ENCODE measurements at regions not wholly inside any gene's neighbourhood (a gene's known extent, or its start where the extent isn't known, plus 50 kb on each side); places are given as distances from the start of the nearest gene placed in this dataset.

GRCh38 chr1:198923993-198924392 is 285.2 kb downstream of the PTPRC start:
- 64 to 90% (median 81%) methylated on average over 1 of the region's 1 CpG for WGBS, 3 donors
- H3K36me3 ChIP-seq (ENCODE audit: control insufficient read depth in 3 of 3, insufficient read depth in 2 of 3, low read depth in 1 of 3, low read length in 3 of 3) = no peaks in the 10 kb centered on the region
- no peaks in the 10 kb centered on the region for H3K4me1 ChIP-seq (ENCODE audit: control insufficient read depth in 3 of 3, insufficient read depth in 2 of 3, low read depth in 1 of 3, low read length in 2 of 3)
- DNase-seq (no peak), FAIRE-seq (no peak)
- no peaks in the 10 kb centered on the region for H3K9me3 ChIP-seq (ENCODE audit: control insufficient read depth in 2 of 2, insufficient read depth in 1 of 2, low read depth in 1 of 2, low read length in 1 of 2)
- H3K27ac ChIP-seq (ENCODE audit: low read depth in 1 of 3, low read length in 2 of 3) = no peak overlapping the region
- no peak overlapping the region for H3K4me3 ChIP-seq (ENCODE audit: low read depth in 1 of 3, low read length in 3 of 3)
- H3K27me3 ChIP-seq (ENCODE audit: control insufficient read depth in 3 of 3, insufficient read depth in 3 of 3, low read length in 3 of 3) = no peaks in the 10 kb centered on the region

DNA sequence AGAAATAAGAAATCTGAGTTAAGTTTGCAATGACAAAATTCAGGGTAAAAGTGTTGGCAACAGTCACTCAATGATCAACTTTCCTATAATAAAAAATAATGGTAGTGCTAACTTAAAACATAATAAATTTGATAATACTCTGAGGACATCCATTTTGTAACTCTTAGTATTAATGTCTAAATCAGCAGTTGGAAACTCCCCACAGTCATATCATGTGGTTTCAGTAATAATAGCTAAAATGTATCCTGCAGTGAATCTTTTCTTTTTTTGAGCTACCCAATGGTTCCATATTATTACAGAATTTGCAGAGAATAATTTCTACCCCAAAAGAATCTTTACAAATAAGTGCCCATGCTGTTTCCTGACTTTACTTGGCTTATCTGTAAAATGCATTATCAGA is 286.7 kb downstream of the PTPRC start:
- no peaks in the 10 kb centered on the region for H3K36me3 ChIP-seq (ENCODE audit: control insufficient read depth in 3 of 3, insufficient read depth in 2 of 3, low read depth in 1 of 3, low read length in 3 of 3)
- no peak for FAIRE-seq
- no peak for DNase-seq
- no peaks in the 10 kb centered on the region for H3K9me3 ChIP-seq (ENCODE audit: control insufficient read depth in 2 of 2, insufficient read depth in 1 of 2, low read depth in 1 of 2, low read length in 1 of 2)
- H3K27ac ChIP-seq (ENCODE audit: low read depth in 1 of 3, low read length in 2 of 3) = no peak overlapping the region
- no peaks in the 10 kb centered on the region for H3K27me3 ChIP-seq (ENCODE audit: control insufficient read depth in 3 of 3, insufficient read depth in 3 of 3, low read length in 3 of 3)
- H3K4me1 ChIP-seq (ENCODE audit: control insufficient read depth in 3 of 3, insufficient read depth in 2 of 3, low read depth in 1 of 3, low read length in 2 of 3) = no peaks in the 10 kb centered on the region
- H3K4me3 ChIP-seq (ENCODE audit: low read depth in 1 of 3, low read length in 3 of 3) = no peak overlapping the region

- no peak overlapping the region for H3K27ac ChIP-seq (ENCODE audit: low read depth in 1 of 3, low read length in 2 of 3)
- no peak for FAIRE-seq
- no peaks in the 10 kb centered on the region for H3K9me3 ChIP-seq (ENCODE audit: control insufficient read depth in 2 of 2, insufficient read depth in 1 of 2, low read depth in 1 of 2, low read length in 1 of 2)
- H3K36me3 ChIP-seq (ENCODE audit: control insufficient read depth in 3 of 3, insufficient read depth in 2 of 3, low read depth in 1 of 3, low read length in 3 of 3) = no peaks in the 10 kb centered on the region
- no peak for DNase-seq
- no peak overlapping the region for H3K4me3 ChIP-seq (ENCODE audit: low read depth in 1 of 3, low read length in 3 of 3)
- H3K4me1 ChIP-seq (ENCODE audit: control insufficient read depth in 3 of 3, insufficient read depth in 2 of 3, low read depth in 1 of 3, low read length in 2 of 3) = no peaks in the 10 kb centered on the region
- 77 to 83% (median 78%) methylated on average over 3 of the region's 3 CpGs for WGBS, 3 donors
- H3K27me3 ChIP-seq (ENCODE audit: control insufficient read depth in 3 of 3, insufficient read depth in 3 of 3, low read length in 3 of 3) = no peaks in the 10 kb centered on the region
Observed at GRCh38 chr1:198927129-198927528, 288.3 kb downstream of the PTPRC start.

DNA sequence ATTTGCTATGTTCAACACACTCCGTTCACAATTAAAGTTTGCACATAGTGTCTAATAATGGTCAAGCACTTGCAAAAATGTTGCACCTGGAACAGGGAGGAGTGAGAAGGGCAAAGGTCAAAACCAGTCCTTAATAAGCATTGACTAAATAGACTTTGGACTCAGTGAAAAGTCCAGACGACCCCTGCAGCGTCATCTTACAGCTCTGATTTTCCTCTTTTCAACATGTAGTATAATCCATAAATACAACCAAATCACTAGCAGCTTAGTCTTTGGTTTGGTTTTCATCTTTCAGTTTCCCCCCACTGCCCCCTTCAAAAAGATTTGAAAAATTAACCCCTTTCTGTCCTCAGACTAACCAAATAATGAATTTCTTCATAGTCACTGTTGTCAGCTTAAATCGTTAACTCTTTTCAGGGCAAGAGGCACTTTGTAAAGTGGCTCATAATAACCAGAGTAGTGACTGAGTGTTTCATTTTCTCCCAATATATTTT is 290.3 kb downstream of the PTPRC start:
- WGBS, 3 donors = 20 to 39% (median 28%) methylated on average over 4 of the region's 4 CpGs
- no peak overlapping the region for H3K27ac ChIP-seq (ENCODE audit: low read depth in 1 of 3, low read length in 2 of 3)
- H3K4me3 ChIP-seq (ENCODE audit: low read depth in 1 of 3, low read length in 3 of 3) = no peak overlapping the region
- FAIRE-seq (no peak), DNase-seq (peak in 1 of 2 donors; percentile 28)
- no peaks in the 10 kb centered on the region for H3K4me1 ChIP-seq (ENCODE audit: control insufficient read depth in 3 of 3, insufficient read depth in 2 of 3, low read depth in 1 of 3, low read length in 2 of 3)
- H3K9me3 ChIP-seq (ENCODE audit: control insufficient read depth in 2 of 2, insufficient read depth in 1 of 2, low read depth in 1 of 2, low read length in 1 of 2) = no peaks in the 10 kb centered on the region
- H3K36me3 ChIP-seq (ENCODE audit: control insufficient read depth in 3 of 3, insufficient read depth in 2 of 3, low read depth in 1 of 3, low read length in 3 of 3) = no peaks in the 10 kb centered on the region
- H3K27me3 ChIP-seq (ENCODE audit: control insufficient read depth in 3 of 3, insufficient read depth in 3 of 3, low read length in 3 of 3) = no peaks in the 10 kb centered on the region

DNA sequence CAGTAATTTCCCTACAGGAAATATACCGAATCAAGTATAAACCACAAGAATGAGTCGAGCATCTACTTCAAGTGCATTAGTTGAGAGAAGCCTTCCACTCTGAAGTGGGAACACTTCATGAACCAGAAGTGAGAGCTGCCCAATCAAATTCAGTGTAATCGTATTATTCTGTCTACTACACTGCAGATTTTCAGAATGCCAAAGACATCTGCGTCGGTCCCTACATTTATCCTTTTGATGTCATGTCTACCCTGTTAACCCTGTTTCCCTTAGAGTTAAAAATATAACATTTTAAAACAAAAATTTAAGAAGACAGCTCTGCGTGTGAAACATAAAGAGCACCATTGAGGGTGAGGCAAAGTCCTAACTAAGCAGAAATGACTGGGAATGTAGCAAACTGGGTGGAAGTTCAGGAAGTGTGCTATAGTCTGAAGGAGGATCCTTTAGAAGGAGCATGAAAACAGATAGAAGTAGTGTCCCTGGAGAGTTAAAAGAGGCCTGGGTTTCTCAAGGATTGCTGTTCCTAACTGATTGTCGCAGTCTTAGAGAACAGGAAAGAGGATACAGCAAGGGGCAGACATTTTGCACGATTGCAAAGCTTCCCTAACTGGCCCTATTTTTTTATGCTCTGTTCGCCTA is 291.2 kb downstream of the PTPRC start:
- no peak for FAIRE-seq
- peak overlapping the region in 1 of 3 donors; percentile 1 for H3K4me3 ChIP-seq (ENCODE audit: low read depth in 1 of 3, low read length in 3 of 3)
- H3K27ac ChIP-seq (ENCODE audit: low read depth in 1 of 3, low read length in 2 of 3) = peak overlapping the region; percentile 11 to 64 (median 29)
- DNase-seq = peak in 1 of 2 donors; percentile 23
- no peaks in the 10 kb centered on the region for H3K36me3 ChIP-seq (ENCODE audit: control insufficient read depth in 3 of 3, insufficient read depth in 2 of 3, low read depth in 1 of 3, low read length in 3 of 3)
- H3K27me3 ChIP-seq (ENCODE audit: control insufficient read depth in 3 of 3, insufficient read depth in 3 of 3, low read length in 3 of 3) = no peaks in the 10 kb centered on the region
- WGBS, 3 donors = 42 to 69% (median 54%) methylated on average over 9 of the region's 9 CpGs
- H3K9me3 ChIP-seq (ENCODE audit: control insufficient read depth in 2 of 2, insufficient read depth in 1 of 2, low read depth in 1 of 2, low read length in 1 of 2) = no peaks in the 10 kb centered on the region
- no peaks in the 10 kb centered on the region for H3K4me1 ChIP-seq (ENCODE audit: control insufficient read depth in 3 of 3, insufficient read depth in 2 of 3, low read depth in 1 of 3, low read length in 2 of 3)

DNA sequence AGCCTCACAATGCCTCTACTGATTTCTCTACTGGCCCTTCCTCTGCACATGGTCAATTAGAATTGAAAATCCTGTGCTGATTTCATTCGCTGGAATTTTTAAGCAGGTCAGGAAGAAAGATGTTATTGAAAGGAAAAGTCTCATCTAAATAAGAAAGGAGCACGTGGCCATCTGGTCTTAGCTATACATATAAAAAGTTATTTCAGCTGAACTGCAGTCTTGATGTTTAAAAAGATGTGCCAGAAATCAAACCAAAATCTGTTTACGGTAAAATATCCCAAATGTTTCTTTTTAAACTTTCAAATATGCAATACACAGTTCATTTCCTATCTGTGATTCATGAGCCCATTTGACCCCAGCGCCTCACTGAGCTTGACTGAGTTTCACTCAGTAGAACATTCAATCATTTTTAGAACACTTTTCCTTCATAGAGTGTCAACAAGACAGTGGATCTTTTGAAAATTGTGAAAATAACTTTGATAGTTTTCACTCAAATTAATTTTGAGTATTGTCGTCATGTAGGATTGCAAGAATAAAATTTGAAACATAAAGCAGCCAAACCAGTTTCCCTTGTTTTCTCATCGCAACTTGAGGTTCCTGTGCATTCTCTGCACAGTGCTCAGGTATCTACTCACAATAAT is 293.6 kb downstream of the PTPRC start:
- peak overlapping the region in 1 of 3 donors; percentile 49 for H3K27ac ChIP-seq (ENCODE audit: low read depth in 1 of 3, low read length in 2 of 3)

DNA sequence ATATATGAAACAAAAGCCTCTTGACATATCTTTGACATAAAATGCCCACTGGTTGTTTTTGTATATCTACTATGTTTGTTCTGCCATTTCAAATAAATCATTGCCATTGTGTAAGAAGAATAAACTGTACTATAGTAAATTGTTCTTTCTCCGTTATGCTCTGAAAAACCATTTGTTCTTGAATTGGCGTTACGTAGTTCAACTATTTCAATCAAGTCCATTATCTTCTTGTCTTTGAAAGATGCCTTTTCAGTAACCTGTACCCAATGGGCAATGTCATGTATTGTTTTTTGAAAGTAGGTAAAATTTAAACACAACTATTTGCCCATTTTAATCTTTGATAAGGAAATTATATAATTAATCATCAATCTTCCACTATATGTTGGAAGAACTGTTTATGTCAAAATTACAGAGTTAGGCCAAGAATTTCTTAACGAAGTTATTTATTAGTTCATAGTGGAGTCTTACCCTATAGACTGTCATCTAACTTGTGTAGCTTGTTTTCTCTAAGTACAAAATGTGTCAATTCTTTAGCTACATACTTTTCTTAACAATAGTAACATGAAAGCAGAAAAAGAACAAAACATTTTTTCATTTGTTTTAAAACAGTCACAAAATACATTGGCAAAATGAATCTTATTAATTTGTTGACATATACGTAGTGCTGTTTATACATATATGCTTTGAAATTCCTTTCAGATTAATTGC is 294.8 kb downstream of the PTPRC start:
- DNase-seq (no peak), FAIRE-seq (no peak)
- Histone ChIP-seq H3K4me1 (ENCODE audit: control insufficient read depth in 3 of 3, insufficient read depth in 2 of 3, low read depth in 1 of 3, low read length in 2 of 3) (no peaks in the 10 kb centered on the region), H3K27ac (ENCODE audit: low read depth in 1 of 3, low read length in 2 of 3) (no peak overlapping the region), H3K4me3 (ENCODE audit: low read depth in 1 of 3, low read length in 3 of 3) (no peak overlapping the region), H3K36me3 (ENCODE audit: control insufficient read depth in 3 of 3, insufficient read depth in 2 of 3, low read depth in 1 of 3, low read length in 3 of 3) (no peaks in the 10 kb centered on the region), H3K27me3 (ENCODE audit: control insufficient read depth in 3 of 3, insufficient read depth in 3 of 3, low read length in 3 of 3) (no peaks in the 10 kb centered on the region), H3K9me3 (ENCODE audit: control insufficient read depth in 2 of 2, insufficient read depth in 1 of 2, low read depth in 1 of 2, low read length in 1 of 2) (no peaks in the 10 kb centered on the region)
- 63 to 80% (median 78%) methylated on average over 5 of the region's 5 CpGs for WGBS, 3 donors

More for the DNA sequence above, 293.6 kb downstream of the PTPRC start:
- WGBS, 3 donors = 51 to 75% (median 64%) methylated on average over 6 of the region's 6 CpGs
- FAIRE-seq (no peak), DNase-seq (no peak)
- H3K9me3 ChIP-seq (ENCODE audit: control insufficient read depth in 2 of 2, insufficient read depth in 1 of 2, low read depth in 1 of 2, low read length in 1 of 2) = no peaks in the 10 kb centered on the region
- H3K4me1 ChIP-seq (ENCODE audit: control insufficient read depth in 3 of 3, insufficient read depth in 2 of 3, low read depth in 1 of 3, low read length in 2 of 3) = no peaks in the 10 kb centered on the region
- H3K27me3 ChIP-seq (ENCODE audit: control insufficient read depth in 3 of 3, insufficient read depth in 3 of 3, low read length in 3 of 3) = no peaks in the 10 kb centered on the region
- H3K36me3 ChIP-seq (ENCODE audit: control insufficient read depth in 3 of 3, insufficient read depth in 2 of 3, low read depth in 1 of 3, low read length in 3 of 3) = no peaks in the 10 kb centered on the region
- H3K4me3 ChIP-seq (ENCODE audit: low read depth in 1 of 3, low read length in 3 of 3) = no peak overlapping the region

- peak overlapping the region in 1 of 3 donors; percentile 72 for H3K4me3 ChIP-seq (ENCODE audit: low read depth in 1 of 3, low read length in 3 of 3)
- no peak for FAIRE-seq
Observed at GRCh38 chr1:198934426-198934825, 295.6 kb downstream of the PTPRC start.

More at GRCh38 chr1:198934426-198934825, 295.6 kb downstream of the PTPRC start:
- Histone ChIP-seq H3K9me3 (ENCODE audit: control insufficient read depth in 2 of 2, insufficient read depth in 1 of 2, low read depth in 1 of 2, low read length in 1 of 2) (no peaks in the 10 kb centered on the region), H3K4me1 (ENCODE audit: control insufficient read depth in 3 of 3, insufficient read depth in 2 of 3, low read depth in 1 of 3, low read length in 2 of 3) (no peaks in the 10 kb centered on the region), H3K27ac (ENCODE audit: low read depth in 1 of 3, low read length in 2 of 3) (peak overlapping the region in 2 of 3 donors; percentile 76 to 84), H3K27me3 (ENCODE audit: control insufficient read depth in 3 of 3, insufficient read depth in 3 of 3, low read length in 3 of 3) (no peaks in the 10 kb centered on the region), H3K36me3 (ENCODE audit: control insufficient read depth in 3 of 3, insufficient read depth in 2 of 3, low read depth in 1 of 3, low read length in 3 of 3) (no peaks in the 10 kb centered on the region)
- DNase-seq = no peak
- WGBS, 3 donors = 56 to 77% (median 63%) methylated on average over 2 of the region's 2 CpGs
